HG02678 (cell line): ENCODE measurements at regions not wholly inside any gene's neighbourhood (a gene's known extent, or its start where the extent isn't known, plus 50 kb on each side); places are given as distances from the start of the nearest gene placed in this dataset.
"Not testable (repeated sequence)": the region's sequence is repeated elsewhere in the genome, so short reads cannot be mapped to it uniquely, and the experiment has no call there.

Experiments
- ATAC-seq: cut with Tn5 transposase; IDR thresholded peaks from one replicate; pipeline ENCODE4 v1.9.1; 2021; ENCODE audit warnings: mild to moderate bottlenecking, moderate library complexity; ENCODE audit not compliant: unreplicated experiment

GRCh38 chr1:109857702-109858101, 52.9 kb upstream of the CSF1 start:
- not testable (repeated sequence) for ATAC-seq

- ATAC-seq: not testable (repeated sequence)
Observed at GRCh38 chr1:109855986-109856385, 54.7 kb upstream of the CSF1 start.

DNA sequence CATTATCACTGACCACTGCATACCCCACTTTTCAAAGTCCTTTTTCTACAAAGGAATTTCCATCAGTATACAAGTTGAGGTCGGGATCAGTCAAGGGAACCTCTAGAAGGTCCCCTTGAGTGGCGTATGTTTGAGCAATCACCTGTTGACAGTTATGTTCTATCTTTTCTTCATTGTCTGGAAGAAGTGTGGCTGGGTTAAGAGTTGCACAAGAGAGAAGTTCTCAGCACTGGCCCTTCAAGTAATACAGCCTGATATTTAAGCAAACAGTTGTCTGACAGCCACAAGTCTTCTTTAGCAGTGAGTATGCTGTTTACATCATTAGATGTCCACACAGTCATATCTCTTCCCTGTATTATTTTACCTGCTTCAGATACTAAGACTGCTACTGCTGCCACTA, 56.7 kb upstream of the CSF1 start:
- ATAC-seq: not testable (repeated sequence)

GRCh38 chr1:109852221-109853015, 58.2 kb upstream of the CSF1 start:
- not testable (repeated sequence) for ATAC-seq

DNA sequence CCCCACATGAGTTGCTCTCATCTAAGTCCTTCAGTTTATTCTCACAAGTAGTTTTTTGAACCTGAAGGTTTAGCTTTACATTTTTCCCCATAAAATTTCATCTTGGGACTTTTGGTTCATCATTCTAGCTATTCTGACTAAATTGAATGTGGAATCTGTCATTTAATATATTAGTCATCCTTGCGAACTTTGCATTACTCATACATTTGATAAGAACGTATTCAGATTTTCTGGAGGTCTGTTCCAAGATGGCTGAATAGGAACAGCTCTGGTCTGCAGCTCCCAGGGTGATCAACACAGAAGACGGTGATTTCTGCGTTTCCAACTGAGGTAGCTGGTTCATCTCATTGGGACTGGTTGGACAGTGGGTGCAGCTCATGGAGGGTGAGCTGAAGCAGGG, 59.8 kb upstream of the CSF1 start:
- ATAC-seq: no peak

- no peak for ATAC-seq
Observed at GRCh38 chr1:109850194-109850593, 60.5 kb upstream of the CSF1 start.

DNA sequence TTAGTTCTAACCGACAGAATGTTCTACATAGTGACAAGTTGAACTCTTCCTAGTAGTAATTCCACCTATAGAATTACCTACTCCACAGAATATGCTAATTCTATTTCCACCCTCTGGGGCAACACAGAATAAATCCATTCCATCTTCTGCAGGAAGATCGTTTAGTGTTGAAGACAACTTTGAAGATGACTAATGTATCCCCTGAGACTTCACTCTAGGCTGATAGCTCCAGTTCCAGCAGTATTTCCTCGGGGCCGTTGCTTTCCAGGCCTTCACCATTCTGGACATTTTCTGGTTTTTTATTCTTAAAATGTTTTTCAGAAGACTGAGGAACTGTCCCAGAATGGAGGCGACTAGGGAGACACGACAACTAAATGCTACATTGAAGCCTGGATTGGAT, 61.0 kb upstream of the CSF1 start:
- ATAC-seq: no peak

GRCh38 chr1:109847251-109847650, 63.4 kb upstream of the CSF1 start:
- no peak for ATAC-seq

DNA sequence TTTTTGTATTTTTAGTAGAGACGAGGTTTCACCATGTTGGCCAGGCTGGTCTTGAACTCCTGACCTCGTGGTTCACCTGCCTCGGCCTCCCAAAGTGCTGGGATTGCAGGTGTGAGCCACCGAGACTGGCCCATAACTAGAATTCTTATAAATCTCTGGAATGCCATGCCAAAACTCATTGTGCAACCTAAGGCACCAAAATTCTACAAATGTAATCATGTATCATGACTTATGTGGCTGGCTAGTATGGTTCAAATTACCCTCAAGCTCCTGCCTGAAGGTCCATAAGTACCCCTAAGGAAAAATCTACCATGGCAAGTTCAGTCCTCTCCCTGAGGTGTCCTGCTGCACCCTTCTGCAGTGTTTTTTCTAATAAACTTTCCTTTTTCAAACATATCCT, 63.8 kb upstream of the CSF1 start:
- ATAC-seq: no peak

DNA sequence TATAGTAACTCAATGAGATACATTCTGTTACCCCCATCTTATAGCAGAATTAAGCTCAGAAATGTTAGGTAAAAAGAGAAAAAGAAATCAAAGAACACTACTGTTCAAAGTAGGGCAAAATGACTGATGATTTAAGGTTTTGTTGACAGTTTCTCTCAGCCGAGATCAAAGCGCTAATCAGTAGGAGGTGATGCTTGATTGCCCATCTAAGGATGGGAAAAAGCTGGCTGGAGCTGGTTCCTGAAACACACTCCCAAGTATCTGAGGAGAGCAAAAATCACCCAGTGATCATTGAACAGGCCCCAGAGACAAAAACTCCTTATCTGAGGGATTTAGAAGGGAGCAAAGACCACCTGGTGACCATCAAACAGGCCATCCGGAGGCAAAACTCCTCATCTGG, 64.5 kb upstream of the CSF1 start:
- ATAC-seq: no peak

GRCh38 chr1:109845658-109846057, 65.0 kb upstream of the CSF1 start:
- ATAC-seq: no peak

DNA sequence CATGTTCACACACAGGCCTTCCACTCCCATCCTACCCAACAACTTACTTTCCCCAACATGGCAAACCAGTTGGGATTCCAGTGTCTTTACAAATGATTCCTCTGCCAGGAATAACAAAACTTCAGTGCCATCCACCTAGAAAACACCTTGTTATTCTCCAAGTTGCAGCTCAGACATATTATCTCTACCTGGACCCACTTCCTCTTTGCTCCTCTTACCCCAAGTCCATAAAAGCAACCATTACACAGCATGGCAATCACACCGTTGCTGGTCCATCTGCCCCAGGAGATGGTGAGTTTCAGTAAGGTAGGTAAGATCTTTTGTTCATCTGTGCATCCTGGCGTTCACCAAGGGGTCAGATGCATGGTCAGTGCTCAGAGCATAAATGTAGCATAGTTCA, 66.0 kb upstream of the CSF1 start:
- no peak for ATAC-seq

DNA sequence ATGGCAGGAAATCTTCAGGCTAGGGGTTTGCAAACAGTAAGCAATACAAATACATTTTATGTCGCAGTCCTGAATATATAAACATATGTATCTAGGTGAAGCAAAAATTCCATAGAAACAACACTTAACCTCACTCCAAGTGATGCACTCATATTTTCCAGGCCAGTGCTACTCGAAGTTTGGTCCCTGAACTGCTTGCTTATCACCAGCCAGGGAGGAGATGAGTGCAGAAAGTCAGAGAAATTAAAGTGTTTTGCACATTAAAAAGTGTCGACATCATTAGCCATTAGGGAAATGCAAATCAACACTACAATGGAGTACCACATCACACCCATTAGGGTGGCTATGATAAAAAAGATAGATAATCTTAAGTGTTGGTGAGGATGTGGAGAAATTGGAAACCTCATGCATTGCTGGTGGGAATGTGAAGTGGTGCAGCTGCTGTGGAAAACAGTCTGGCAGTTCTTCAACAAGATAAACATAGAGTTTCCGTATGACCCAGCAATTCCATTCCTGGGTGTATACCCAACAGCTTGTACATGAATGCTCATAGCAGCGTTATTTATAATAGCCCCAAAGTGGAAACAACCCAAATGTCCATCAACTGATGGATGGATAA, 70.5 kb upstream of the CSF1 start:
- ATAC-seq: no peak

- ATAC-seq: not testable (repeated sequence)
Observed at GRCh38 chr1:109839276-109839675, 71.4 kb upstream of the CSF1 start.

GRCh38 chr1:109838838-109839240, 71.8 kb upstream of the CSF1 start:
- no peak for ATAC-seq

DNA sequence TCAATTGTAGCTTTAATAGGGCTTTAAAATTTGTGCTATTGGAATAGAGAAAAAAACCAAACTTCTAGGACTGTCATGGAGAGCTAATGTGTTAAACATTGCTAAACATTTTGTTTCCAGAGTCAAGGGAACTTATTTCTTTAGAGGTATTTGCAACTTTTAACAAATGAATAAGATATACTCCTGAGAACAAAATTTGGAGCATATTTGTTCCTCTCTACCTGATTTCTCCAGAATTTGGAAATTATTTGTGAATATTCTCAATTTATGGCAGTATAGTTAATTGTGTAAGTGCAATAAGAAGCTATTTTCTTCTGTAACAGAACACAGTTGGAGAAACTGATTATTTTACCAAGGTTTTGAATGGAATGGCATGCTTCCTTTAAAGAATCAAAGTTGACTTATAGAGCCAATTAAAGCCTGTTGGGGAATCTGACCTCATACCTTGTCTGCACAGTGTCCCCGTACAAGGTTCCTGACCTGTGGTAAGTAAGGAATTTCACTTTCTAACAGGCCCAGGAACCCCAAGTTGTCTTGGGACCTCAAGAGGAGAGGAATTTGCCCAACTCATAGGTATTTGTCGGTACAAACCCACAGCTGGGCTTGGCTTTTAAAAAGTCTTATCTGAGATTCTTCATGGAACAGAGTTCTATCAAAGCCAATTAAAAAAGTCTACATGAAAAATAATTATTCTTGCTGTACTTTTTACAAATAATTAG, 72.6 kb upstream of the CSF1 start:
- no peak for ATAC-seq

- ATAC-seq: not testable (repeated sequence)
Observed at GRCh38 chr1:109835645-109836044, 71.9 kb upstream of the EPS8L3 start.

DNA sequence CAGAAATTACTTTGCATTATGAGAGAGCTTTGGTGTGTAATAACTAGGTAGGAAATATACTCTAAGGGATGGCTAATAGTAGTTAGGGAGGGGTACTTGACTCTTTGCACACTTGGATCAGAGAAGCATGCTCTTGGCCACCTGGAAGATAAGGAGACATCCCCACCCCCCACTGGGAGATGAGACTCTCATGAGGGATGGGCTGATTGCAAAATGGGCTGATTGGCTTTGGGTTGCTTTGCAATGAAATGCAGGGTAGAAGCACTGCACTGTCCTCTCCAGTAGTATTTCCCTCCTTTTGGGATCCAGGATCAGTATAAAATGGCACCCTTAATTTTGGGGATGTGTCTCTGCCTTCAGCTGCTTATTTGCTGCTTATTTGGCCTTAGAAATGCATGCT, 71.2 kb upstream of the EPS8L3 start:
- no peak for ATAC-seq

DNA sequence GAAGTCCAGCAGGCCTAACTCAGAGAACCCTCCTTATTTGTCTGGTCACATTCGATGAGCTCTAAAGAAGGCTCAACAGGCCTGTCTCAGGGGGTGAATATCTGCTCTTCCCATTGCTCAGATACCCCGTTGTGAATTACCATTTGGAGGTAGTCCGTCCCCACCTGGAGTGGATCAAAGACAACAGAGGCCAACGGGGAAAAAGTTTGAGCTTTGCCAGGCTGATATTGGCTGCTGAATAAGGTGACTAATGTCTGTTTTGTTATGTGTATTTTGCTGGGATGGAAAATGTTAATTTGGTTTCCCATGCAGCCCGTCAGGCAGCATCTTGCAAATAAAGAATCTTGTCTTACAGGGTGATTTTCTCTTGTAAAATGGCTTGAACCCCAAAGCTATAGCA, 69.2 kb upstream of the EPS8L3 start:
- ATAC-seq: no peak

DNA sequence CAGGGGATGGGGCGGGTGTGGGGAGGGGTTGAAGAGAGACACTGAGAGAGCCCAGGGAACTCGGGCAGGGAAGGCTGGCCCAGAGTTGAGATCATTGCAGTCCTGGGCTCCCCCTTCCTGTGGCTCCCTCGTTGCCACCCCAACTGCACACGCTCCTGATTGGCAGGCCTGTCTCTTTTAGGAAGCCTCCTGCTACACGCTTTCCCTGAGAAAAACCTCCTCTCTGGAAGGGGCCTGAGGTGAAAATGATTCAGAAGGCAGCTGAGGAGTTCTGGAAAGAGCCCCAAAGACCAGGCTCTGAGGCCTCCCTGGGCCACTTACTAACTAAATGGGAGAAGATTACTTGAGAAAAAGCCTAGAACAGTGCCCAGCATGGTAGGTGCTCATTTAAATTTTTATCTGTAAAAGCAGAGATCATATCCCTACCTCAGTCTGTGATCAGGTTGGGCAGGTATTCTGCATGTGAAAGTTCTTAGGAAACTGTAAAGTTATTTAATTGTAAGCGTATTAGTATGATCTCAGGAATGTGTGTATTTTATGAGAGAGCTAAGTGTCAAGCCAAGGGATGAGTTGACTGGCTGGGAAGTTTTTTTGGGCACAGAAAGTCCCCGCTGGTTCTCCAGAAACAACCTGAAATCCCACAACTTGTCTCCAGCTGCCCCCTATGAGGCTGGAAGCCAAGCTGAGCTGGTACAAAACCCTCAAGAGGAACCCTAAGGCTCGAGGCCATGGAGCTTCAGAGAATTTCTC, 65.2 kb upstream of the EPS8L3 start:
- no peak for ATAC-seq

DNA sequence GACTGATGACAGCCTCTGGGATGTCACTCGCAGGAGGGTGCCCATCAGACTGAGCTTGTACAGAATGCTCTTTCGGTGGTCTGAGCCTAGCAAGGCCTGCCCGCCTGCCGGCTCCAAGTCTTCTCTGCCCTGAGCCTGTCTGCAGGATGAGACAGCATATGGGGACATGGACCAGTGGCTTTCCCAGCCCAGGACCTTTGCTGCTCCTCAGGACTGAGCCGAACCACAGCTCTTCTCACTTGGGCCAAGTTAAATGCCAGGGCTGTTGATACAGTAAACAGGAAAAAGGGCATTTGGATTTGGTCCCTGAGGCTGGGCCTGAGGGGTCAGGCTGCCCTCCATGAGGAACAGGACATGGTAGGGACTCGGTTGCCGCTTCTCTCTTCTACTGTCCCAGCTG, 64.3 kb upstream of the EPS8L3 start:
- ATAC-seq: no peak
